Rectal smooth muscle tissue (tissue), 1 donor: ENCODE measurements at regions not wholly inside any gene's neighbourhood (a gene's known extent, or its start where the extent isn't known, plus 50 kb on each side); places are given as distances from the start of the nearest gene placed in this dataset.
"Not testable (repeated sequence)": the region's sequence is repeated elsewhere in the genome, so short reads cannot be mapped to it uniquely, and the experiment has no call there.

Experiments used
- H3K27ac ChIP-seq: one replicate; pipeline ENCODE4 v1.7.0; 2013; ENCODE audit warnings: low read depth, low read length, inconsistent platforms
- H3K27me3 ChIP-seq: one replicate; pipeline ENCODE4 v1.7.0; 2013; ENCODE audit warnings: low read length; ENCODE audit not compliant: control insufficient read depth, insufficient read depth
- H3K36me3 ChIP-seq: one replicate; pipeline ENCODE4 v1.7.0; 2013; ENCODE audit warnings: low read length; ENCODE audit not compliant: control insufficient read depth, insufficient read depth
- H3K4me1 ChIP-seq: one replicate; pipeline ENCODE4 v1.7.0; 2013; ENCODE audit warnings: low read length; ENCODE audit not compliant: control insufficient read depth, insufficient read depth
- H3K4me3 ChIP-seq: one replicate; pipeline ENCODE4 v1.7.0; 2013; ENCODE audit warnings: low read length
- H3K9ac ChIP-seq: one replicate; pipeline ENCODE4 v1.7.0; 2013; ENCODE audit warnings: low read length

DNA sequence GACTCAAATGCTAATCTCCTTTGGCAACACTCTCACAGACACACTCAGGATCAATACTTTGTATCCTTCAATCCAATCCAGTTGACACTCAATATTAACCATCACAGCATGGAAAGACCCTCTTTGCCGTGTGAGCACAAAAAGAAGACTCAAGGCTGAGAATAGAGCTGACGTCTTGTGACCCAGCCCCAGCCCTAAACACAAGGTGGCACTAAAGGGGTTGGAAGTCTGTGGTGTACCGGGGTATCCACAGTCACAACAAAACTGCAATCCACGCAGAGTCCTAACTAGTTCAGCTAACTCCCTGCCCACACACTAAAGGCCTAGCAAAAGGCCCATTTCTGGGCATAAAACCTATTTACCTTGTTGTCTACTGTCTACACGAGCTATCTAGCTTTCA is 200.1 kb downstream of the ACTR3B start:
- Histone ChIP-seq H3K27me3 (no peaks in the 10 kb centered on the region), H3K27ac (no peak overlapping the region), H3K4me1 (no peaks in the 10 kb centered on the region), H3K36me3 (no peaks in the 10 kb centered on the region), H3K4me3 (no peak overlapping the region), H3K9ac (no peak overlapping the region)

DNA sequence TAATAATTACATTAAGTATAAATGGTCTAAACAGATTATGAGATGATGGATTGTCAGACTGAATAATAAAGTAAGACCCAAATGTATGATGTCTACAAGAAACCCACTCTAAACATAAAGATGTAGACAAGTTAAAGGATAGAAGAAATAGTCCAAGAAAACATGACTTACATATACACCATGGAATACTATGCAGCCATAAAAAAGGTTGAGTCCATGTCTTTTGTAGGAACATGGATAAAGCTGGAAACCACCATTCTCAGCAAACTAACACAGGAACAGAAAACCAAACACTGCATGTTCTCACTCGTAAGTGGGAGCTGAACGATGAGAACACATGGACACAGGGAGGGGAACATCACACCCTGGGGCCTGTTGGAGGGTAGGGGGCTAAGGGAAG is 202.2 kb downstream of the ACTR3B start:
- not testable (repeated sequence) for H3K9ac ChIP-seq, H3K27me3 ChIP-seq, H3K27ac ChIP-seq, H3K4me1 ChIP-seq, H3K4me3 ChIP-seq, H3K36me3 ChIP-seq

DNA sequence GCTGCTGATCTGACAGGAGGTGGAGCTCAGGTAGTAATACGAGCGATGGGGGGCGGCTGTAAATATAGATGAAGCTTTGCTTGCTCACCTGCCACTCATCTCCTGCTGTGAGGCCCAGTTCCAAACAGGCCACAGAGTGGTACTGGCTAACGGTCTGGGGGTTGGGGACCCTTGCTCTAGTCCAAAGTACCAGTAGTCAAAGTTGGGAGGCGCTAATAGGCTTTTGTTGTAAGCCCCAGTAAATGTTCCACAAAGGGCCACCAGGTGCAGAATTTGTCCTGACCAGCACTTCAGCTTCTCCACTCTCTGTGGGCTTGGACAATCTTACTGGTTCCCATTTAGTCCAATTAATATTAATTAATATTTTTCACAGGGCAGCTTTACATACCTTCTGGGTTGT is 206.6 kb downstream of the ACTR3B start:
- no peaks in the 10 kb centered on the region for H3K36me3 ChIP-seq
- no peaks in the 10 kb centered on the region for H3K4me1 ChIP-seq
- H3K9ac ChIP-seq: no peak overlapping the region
- H3K4me3 ChIP-seq: no peak overlapping the region
- no peaks in the 10 kb centered on the region for H3K27me3 ChIP-seq
- no peak overlapping the region for H3K27ac ChIP-seq

DNA sequence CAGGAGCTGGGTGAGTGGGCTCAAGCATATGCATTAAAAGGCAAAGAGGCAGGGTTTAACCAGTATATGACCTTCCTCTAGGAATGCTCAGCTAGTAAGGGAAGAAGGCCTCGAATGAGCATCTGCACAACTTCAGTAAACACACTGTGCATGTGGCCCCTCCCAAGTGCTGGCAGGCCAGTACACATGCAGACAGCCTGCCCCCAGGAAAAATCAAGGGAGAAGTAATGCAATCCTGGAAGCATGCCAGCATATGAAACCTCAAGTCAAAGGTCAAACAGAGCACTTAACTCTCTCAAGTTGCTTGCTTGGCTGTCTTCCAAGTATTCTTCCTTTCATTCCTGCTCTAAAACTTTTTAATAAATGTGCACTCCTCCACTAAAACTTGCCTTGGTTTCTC is 208.4 kb downstream of the ACTR3B start:
- no peaks in the 10 kb centered on the region for H3K36me3 ChIP-seq
- H3K27ac ChIP-seq: no peak overlapping the region
- no peaks in the 10 kb centered on the region for H3K27me3 ChIP-seq
- H3K9ac ChIP-seq: no peak overlapping the region
- no peak overlapping the region for H3K4me3 ChIP-seq
- H3K4me1 ChIP-seq: no peaks in the 10 kb centered on the region

DNA sequence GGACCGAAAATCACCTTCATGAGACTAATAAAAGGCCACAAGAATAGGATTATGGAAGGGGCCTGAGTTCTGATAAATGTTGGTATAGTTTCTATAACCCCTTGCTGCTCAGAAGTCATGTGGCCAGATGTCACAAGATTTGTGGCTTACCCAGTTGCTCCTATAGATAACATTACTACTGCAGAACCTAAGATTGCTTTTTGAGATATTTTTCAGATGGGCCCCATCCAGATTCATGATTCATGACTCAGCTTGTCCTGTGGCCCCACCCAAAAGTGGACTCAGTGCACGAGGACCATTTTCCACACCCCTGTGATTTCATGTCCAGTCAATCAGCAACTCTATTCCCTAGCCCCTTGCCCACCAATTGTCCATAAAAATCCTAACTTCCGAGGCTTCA is 209.0 kb downstream of the ACTR3B start:
- H3K9ac ChIP-seq: no peak overlapping the region
- no peaks in the 10 kb centered on the region for H3K36me3 ChIP-seq
- H3K27me3 ChIP-seq: no peaks in the 10 kb centered on the region
- no peak overlapping the region for H3K4me3 ChIP-seq
- H3K27ac ChIP-seq: no peak overlapping the region
- H3K4me1 ChIP-seq: no peaks in the 10 kb centered on the region

DNA sequence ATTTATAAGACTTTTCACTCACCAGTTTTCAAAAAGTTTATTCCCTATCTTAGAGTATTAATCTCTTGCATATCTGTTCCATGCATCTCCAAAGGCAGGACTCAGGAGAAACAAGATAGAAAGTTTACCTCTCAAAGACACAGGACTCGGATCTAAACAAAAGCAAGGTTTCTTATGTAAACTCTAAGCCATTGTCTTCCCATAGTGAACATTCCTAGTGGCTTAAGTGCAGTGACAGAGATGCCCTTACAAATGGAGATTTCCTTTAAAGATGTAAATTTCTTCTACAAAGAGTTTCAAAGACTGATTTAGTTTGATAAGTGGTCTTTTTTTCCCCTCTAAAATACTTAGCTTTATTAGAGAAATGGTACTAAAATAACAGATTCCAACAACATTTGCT is 209.8 kb downstream of the ACTR3B start:
- Histone ChIP-seq H3K27me3 (no peaks in the 10 kb centered on the region), H3K4me3 (no peak overlapping the region), H3K9ac (no peak overlapping the region), H3K27ac (no peak overlapping the region), H3K36me3 (no peaks in the 10 kb centered on the region), H3K4me1 (no peaks in the 10 kb centered on the region)

DNA sequence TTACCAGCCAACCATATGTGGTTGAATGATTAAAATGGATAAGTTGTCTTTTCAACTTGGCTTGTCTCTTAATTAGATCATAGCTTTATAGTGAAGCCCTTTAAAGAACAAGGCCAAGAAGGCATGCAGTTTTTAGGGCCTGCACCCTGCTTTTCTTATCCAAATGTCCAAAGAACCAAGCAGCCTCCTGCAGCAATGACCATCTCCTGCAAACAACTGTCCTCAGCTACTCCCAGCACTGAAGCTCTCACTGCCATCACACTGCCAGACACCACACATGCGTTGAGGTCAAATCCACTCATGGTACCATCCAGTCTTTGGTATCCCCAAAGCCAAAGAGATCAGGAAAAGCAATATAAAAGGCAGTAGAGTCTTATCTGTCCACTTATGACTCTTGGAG is 210.3 kb downstream of the ACTR3B start:
- no peak overlapping the region for H3K9ac ChIP-seq
- H3K27me3 ChIP-seq: no peaks in the 10 kb centered on the region
- no peak overlapping the region for H3K27ac ChIP-seq
- H3K4me3 ChIP-seq: no peak overlapping the region
- H3K36me3 ChIP-seq: no peaks in the 10 kb centered on the region
- H3K4me1 ChIP-seq: no peaks in the 10 kb centered on the region

DNA sequence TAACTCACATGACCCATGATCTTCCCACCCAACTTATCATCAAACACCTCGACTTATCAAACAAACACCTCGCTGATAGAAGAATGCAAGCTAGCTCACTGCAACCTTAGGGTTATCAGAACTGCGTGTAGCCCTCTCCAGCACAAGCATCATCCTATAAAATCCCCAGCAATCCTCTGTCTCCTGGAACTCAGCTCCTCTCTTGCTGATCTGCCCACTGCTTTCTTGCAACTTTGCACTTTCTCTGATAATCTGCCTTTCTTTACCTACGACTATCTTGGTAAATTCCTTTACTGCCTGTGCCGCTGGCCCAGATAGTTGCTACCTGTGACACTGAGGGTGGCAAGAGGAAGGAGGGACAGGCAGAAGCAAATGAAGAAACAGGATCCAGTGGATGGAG is 210.9 kb downstream of the ACTR3B start:
- Histone ChIP-seq H3K4me1 (no peaks in the 10 kb centered on the region), H3K27me3 (no peaks in the 10 kb centered on the region), H3K27ac (no peak overlapping the region), H3K36me3 (no peaks in the 10 kb centered on the region), H3K4me3 (no peak overlapping the region), H3K9ac (no peak overlapping the region)

DNA sequence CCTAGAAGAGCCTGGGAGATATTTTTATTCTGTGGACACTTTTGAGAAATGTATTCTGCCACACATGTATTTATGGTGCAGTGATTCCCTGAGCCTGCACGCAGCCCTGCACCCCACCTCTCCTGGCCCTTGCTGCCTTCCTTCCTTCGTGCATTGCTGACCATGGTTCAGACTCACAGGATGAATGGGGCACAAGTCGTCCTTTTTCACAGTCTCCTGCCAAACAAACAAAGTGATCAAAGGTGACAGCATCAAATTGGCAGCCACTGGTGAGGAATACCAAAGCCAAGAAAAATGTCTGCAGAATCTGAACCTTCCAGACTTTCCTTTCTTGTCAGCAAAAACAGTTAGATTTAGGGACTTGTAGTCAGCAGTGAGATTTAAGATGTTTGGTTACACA is 215.0 kb downstream of the ACTR3B start:
- no peak overlapping the region for H3K9ac ChIP-seq
- H3K27me3 ChIP-seq: no peaks in the 10 kb centered on the region
- no peak overlapping the region for H3K4me3 ChIP-seq
- H3K27ac ChIP-seq: no peak overlapping the region
- no peaks in the 10 kb centered on the region for H3K36me3 ChIP-seq
- no peaks in the 10 kb centered on the region for H3K4me1 ChIP-seq

DNA sequence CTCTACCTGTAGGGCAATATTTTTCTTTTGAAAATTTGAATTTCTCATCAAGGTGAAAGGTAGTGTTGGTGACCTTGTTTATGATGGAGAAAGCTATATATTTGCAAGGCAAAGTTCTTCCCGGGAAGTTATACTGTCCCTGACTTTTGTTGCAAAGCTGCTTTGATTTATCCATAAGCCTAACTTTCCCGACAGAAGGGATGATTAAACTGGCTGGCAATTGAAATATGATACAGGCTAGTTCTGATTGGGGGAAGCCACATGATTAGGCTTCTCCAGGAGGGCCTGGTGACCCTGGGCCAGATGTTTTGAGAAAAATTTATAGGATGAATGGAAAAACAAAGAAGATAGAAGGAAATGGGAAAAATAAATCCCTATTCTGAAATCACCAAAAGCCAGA is 215.5 kb downstream of the ACTR3B start:
- H3K27ac ChIP-seq: no peak overlapping the region
- no peaks in the 10 kb centered on the region for H3K4me1 ChIP-seq
- H3K4me3 ChIP-seq: no peak overlapping the region
- H3K36me3 ChIP-seq: no peaks in the 10 kb centered on the region
- H3K9ac ChIP-seq: no peak overlapping the region
- H3K27me3 ChIP-seq: no peaks in the 10 kb centered on the region

DNA sequence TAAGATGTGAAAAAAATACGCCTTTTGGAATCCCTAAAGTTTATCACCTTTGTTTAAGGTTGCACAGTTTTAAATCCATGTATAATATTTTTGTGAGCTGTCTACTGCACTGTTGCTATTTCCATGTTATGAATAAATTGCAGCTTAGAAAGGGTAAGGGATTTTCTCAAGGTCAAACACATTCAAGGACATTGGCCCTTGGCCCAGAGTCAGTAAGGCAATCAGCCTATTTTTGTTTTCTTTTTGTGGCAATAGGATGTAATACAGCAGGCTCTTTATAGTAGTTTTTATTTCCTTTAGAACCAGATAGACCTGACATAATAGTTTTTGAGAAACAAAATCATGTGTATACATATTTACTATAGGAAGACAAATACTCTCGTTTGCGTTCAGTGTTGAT is 219.8 kb downstream of the ACTR3B start:
- Histone ChIP-seq H3K9ac (no peak overlapping the region), H3K27me3 (no peaks in the 10 kb centered on the region), H3K4me3 (no peak overlapping the region), H3K27ac (no peak overlapping the region), H3K36me3 (no peaks in the 10 kb centered on the region), H3K4me1 (no peaks in the 10 kb centered on the region)

DNA sequence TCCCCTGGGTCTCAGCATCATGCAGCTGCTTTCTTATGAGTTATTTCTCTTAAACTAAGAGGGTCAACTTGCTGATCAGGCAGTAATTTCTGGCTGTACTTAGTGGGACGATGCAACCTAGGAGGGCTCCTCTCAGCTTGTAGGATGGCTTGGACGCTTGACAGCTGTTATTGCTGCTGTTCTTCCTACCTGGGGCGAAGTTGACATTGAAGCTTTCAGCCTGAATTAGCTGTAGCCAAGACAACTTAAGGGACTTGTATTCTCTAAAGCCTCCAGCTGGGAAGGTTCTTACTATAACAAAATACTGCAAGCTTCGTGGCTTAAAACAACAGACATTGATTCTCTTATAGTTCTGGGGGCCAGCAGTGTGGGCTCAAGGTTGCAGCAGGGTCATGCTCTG is 224.9 kb downstream of the ACTR3B start:
- H3K36me3 ChIP-seq: no peaks in the 10 kb centered on the region
- H3K4me1 ChIP-seq: no peaks in the 10 kb centered on the region
- H3K27ac ChIP-seq: no peak overlapping the region
- H3K27me3 ChIP-seq: no peaks in the 10 kb centered on the region
- no peak overlapping the region for H3K4me3 ChIP-seq
- H3K9ac ChIP-seq: no peak overlapping the region

DNA sequence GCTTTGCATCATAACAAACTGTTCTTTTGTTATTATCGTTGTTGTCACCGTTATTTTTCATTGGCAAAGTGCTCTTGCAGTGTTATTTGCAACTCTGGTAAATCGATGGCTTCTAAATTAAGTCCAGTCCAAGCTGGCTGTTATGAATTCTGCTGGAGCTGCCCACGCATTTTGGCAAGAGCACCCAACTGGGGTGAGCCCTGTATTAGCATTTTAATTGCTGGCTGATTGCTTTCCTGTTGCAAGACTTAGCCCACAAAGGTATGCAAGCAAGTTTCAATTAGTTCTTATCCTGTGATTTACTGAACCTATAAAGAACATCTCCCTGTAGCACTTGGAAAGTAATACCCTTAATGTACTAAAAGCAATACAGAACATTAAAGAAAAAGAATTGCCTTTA is 226.8 kb downstream of the ACTR3B start:
- Histone ChIP-seq H3K4me1 (no peaks in the 10 kb centered on the region), H3K27ac (no peak overlapping the region), H3K4me3 (no peak overlapping the region), H3K27me3 (no peaks in the 10 kb centered on the region), H3K36me3 (no peaks in the 10 kb centered on the region), H3K9ac (no peak overlapping the region)

DNA sequence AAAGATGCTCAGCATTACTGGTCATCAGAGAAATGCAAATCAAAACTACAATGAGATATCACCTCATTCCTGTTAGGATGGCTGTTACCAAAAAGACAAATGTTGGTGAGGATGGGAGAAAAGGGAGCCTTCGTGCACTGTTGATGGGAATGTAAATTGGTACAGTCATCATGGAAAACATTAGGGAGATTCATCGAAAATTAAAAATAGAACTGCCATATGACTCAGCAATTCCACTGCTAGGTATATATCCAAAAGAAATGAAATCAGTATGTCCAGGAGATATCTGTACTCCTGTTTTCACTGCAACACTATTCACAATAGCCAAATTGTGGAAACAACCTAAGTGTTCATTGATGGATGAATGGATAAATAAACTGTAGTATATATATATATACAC is 228.1 kb downstream of the ACTR3B start:
- H3K4me3 ChIP-seq: no peak overlapping the region
- no peaks in the 10 kb centered on the region for H3K27me3 ChIP-seq
- H3K27ac ChIP-seq: no peak overlapping the region
- no peak overlapping the region for H3K9ac ChIP-seq
- H3K36me3 ChIP-seq: no peaks in the 10 kb centered on the region
- no peaks in the 10 kb centered on the region for H3K4me1 ChIP-seq
